ENCODE measurements at regions not wholly inside any gene's neighbourhood (a gene's known extent, or its start where the extent isn't known, plus 50 kb on each side); places are given as distances from the start of the nearest gene placed in this dataset.

GRCh38 chrX:131724292-131724691, 180.4 kb downstream of the OR13H1 start:
- intact Hi-C loops (cut with micrococcal nuclease; ENCODE audit: unreplicated experiment) = no loop called here
- Mint-ChIP-seq H3K36me3 (ENCODE audit: insufficient read depth, unreplicated experiment) (no peaks in the 10 kb centered on the region), H3K27me3 (ENCODE audit: unreplicated experiment) (no peaks in the 10 kb centered on the region), H3K4me1 (ENCODE audit: low read depth, unreplicated experiment) (no peaks in the 10 kb centered on the region), H3K9me3 (ENCODE audit: low read depth, unreplicated experiment) (peaks cover 4% of the 10 kb centered on the region), H3K4me3 (ENCODE audit: low read depth, unreplicated experiment) (no peak overlapping the region), H3K27ac (ENCODE audit: unreplicated experiment) (no peak overlapping the region)
- CTCF ChIA-PET = no interaction called here
- DNase-seq = no peak
- no peak for TF ChIP-seq CTCF (IDR thresholded peaks at IDR 0.05; ENCODE audit: unreplicated experiment)
- BruUV-seq (replicated peaks) = no TSS peak

GRCh38 chrX:131725001-131725654, 181.3 kb downstream of the OR13H1 start:
- TF ChIP-seq CTCF (IDR thresholded peaks at IDR 0.05; ENCODE audit: unreplicated experiment) = no peak
- CTCF ChIA-PET = no interaction called here
- no peaks in the 10 kb centered on the region for H3K4me1 Mint-ChIP-seq (ENCODE audit: low read depth, unreplicated experiment)

GRCh38 chrX:131727778-131728177, 183.9 kb downstream of the OR13H1 start:
- no peak for TF ChIP-seq CTCF (IDR thresholded peaks at IDR 0.05; ENCODE audit: unreplicated experiment)
- H3K4me3 Mint-ChIP-seq (ENCODE audit: low read depth, unreplicated experiment) = no peak overlapping the region
- no TSS peak for BruUV-seq (replicated peaks)
- peaks cover 4% of the 10 kb centered on the region for H3K9me3 Mint-ChIP-seq (ENCODE audit: low read depth, unreplicated experiment)
- H3K27ac Mint-ChIP-seq (ENCODE audit: unreplicated experiment) = no peak overlapping the region
- H3K36me3 Mint-ChIP-seq (ENCODE audit: insufficient read depth, unreplicated experiment) = no peaks in the 10 kb centered on the region
- H3K27me3 Mint-ChIP-seq (ENCODE audit: unreplicated experiment) = no peaks in the 10 kb centered on the region
- H3K4me1 Mint-ChIP-seq (ENCODE audit: low read depth, unreplicated experiment) = no peaks in the 10 kb centered on the region
- CTCF ChIA-PET = no interaction called here
- DNase-seq = no peak
- intact Hi-C loops (cut with micrococcal nuclease; ENCODE audit: unreplicated experiment) = no loop called here

More at GRCh38 chrX:131725001-131725654, 181.3 kb downstream of the OR13H1 start:
- no peak overlapping the region for H3K27ac Mint-ChIP-seq (ENCODE audit: unreplicated experiment)
- H3K4me3 Mint-ChIP-seq (ENCODE audit: low read depth, unreplicated experiment) = no peak overlapping the region
- BruUV-seq (replicated peaks) = no TSS peak
- intact Hi-C loops (cut with micrococcal nuclease; ENCODE audit: unreplicated experiment) = no loop called here
- no peaks in the 10 kb centered on the region for H3K27me3 Mint-ChIP-seq (ENCODE audit: unreplicated experiment)
- no peak for DNase-seq
- H3K36me3 Mint-ChIP-seq (ENCODE audit: insufficient read depth, unreplicated experiment) = no peaks in the 10 kb centered on the region
- H3K9me3 Mint-ChIP-seq (ENCODE audit: low read depth, unreplicated experiment) = peaks cover 4% of the 10 kb centered on the region

GRCh38 chrX:131728295-131729145, 184.6 kb downstream of the OR13H1 start:
- DNase-seq = no peak
- no peak for TF ChIP-seq CTCF (IDR thresholded peaks at IDR 0.05; ENCODE audit: unreplicated experiment)
- no peaks in the 10 kb centered on the region for H3K27me3 Mint-ChIP-seq (ENCODE audit: unreplicated experiment)
- H3K27ac Mint-ChIP-seq (ENCODE audit: unreplicated experiment) = no peak overlapping the region
- intact Hi-C loops (cut with micrococcal nuclease; ENCODE audit: unreplicated experiment) = no loop called here
- H3K4me3 Mint-ChIP-seq (ENCODE audit: low read depth, unreplicated experiment) = no peak overlapping the region
- H3K36me3 Mint-ChIP-seq (ENCODE audit: insufficient read depth, unreplicated experiment) = no peaks in the 10 kb centered on the region
- H3K9me3 Mint-ChIP-seq (ENCODE audit: low read depth, unreplicated experiment) = peaks cover 4% of the 10 kb centered on the region
- no TSS peak for BruUV-seq (replicated peaks)
- no peaks in the 10 kb centered on the region for H3K4me1 Mint-ChIP-seq (ENCODE audit: low read depth, unreplicated experiment)
- CTCF ChIA-PET = no interaction called here

All from Calu3 (cell line).